ENCODE measurements at regions not wholly inside any gene's neighbourhood (a gene's known extent, or its start where the extent isn't known, plus 50 kb on each side); places are given as distances from the start of the nearest gene placed in this dataset.

DNA sequence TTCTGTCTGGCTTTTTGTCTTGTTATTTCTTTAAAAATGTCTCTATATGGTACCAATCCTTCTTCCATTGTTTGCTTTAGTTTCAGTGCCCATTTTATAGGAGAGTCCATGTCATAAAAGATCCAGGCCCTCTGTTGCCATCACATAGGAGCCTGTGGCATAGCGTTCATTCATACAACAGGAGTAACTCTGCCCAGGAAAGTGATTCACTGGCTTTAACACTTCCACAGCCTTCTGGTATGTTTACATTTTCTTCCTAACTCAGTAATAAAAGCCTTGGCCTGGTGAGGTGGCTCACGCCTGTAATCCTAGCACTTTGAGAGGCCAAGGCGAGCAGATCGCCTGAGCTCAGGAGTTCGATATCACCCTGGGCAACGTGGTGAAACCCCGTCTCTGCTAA is 519.3 kb upstream of the PTGER4 start:
- Histone ChIP-seq H3K36me3 (no peaks in the 10 kb centered on the region), H3K27ac (no peak overlapping the region), H3K9me3 (no peaks in the 10 kb centered on the region), H3K4me3 (no peak overlapping the region), H3K4me1 (no peaks in the 10 kb centered on the region), H3K27me3 (no peaks in the 10 kb centered on the region)
- TF ChIP-seq, protein P1, sequence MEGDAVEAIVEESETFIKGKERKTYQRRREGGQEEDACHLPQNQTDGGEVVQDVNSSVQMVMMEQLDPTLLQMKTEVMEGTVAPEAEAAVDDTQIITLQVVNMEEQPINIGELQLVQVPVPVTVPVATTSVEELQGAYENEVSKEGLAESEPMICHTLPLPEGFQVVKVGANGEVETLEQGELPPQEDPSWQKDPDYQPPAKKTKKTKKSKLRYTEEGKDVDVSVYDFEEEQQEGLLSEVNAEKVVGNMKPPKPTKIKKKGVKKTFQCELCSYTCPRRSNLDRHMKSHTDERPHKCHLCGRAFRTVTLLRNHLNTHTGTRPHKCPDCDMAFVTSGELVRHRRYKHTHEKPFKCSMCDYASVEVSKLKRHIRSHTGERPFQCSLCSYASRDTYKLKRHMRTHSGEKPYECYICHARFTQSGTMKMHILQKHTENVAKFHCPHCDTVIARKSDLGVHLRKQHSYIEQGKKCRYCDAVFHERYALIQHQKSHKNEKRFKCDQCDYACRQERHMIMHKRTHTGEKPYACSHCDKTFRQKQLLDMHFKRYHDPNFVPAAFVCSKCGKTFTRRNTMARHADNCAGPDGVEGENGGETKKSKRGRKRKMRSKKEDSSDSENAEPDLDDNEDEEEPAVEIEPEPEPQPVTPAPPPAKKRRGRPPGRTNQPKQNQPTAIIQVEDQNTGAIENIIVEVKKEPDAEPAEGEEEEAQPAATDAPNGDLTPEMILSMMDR (IDR thresholded peaks at IDR 0.05): no peak
- no peak for TF ChIP-seq POLR2A (IDR thresholded peaks at IDR 0.05)
- no peak for DNase-seq
- intact Hi-C loops (cut with DNase I; ENCODE audit: low total_unique reads): no loop called here

DNA sequence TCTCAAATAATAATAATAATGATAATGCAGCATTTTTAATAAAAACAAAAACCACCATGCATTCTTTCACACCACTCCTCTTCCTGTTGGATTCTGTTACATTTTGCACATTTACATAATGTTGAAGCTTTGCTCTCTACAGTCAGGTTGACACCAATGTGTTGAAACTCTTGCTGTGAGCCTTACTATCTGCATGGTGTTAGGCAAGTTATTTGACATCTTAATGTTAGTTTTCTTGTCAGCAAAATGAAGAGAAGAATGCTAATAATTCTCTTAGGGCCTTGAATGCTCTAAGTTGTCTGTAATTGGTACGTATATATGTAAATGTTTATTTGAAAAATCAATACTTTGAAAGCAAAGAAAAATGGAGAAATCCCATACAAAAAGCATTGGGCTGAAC is 525.5 kb upstream of the PTGER4 start:
- H3K27me3 ChIP-seq: no peaks in the 10 kb centered on the region
- H3K4me3 ChIP-seq: no peak overlapping the region
- TF ChIP-seq, protein P1 (IDR thresholded peaks at IDR 0.05): no peak
- TF ChIP-seq POLR2A (IDR thresholded peaks at IDR 0.05): no peak
- DNase-seq: no peak
- H3K4me1 ChIP-seq: no peaks in the 10 kb centered on the region
- no peaks in the 10 kb centered on the region for H3K9me3 ChIP-seq
- H3K36me3 ChIP-seq: no peaks in the 10 kb centered on the region
- no peak overlapping the region for H3K27ac ChIP-seq
- intact Hi-C loops (cut with DNase I; ENCODE audit: low total_unique reads): no loop called here

DNA sequence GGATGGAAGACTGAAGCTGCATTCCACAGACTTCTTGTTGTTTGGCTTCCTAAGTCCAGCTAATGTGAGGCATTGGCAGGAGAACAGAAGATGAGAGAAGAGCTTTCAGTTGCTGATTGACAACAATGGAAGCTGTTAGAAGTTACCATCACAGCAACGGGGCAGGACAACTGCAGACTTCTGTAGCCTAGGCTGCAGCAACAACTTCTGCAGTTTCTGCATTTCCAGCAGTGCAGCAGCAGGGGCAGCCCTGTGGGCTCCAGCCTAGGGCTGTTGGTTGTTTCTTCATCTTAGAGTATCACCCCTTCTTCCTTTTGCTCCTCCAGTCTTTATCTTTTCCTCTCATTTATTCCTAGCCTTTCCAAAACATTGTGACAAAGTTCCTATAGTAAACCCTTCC is 528.8 kb upstream of the PTGER4 start:
- no peak for TF ChIP-seq POLR2A (IDR thresholded peaks at IDR 0.05)
- TF ChIP-seq, protein P1 (IDR thresholded peaks at IDR 0.05): no peak
- no peak overlapping the region for H3K27ac ChIP-seq
- no peak overlapping the region for H3K4me3 ChIP-seq
- no peaks in the 10 kb centered on the region for H3K27me3 ChIP-seq
- no peak for DNase-seq
- intact Hi-C loops (cut with DNase I; ENCODE audit: low total_unique reads): no loop called here
- no peaks in the 10 kb centered on the region for H3K9me3 ChIP-seq
- H3K36me3 ChIP-seq: no peaks in the 10 kb centered on the region
- no peaks in the 10 kb centered on the region for H3K4me1 ChIP-seq

DNA sequence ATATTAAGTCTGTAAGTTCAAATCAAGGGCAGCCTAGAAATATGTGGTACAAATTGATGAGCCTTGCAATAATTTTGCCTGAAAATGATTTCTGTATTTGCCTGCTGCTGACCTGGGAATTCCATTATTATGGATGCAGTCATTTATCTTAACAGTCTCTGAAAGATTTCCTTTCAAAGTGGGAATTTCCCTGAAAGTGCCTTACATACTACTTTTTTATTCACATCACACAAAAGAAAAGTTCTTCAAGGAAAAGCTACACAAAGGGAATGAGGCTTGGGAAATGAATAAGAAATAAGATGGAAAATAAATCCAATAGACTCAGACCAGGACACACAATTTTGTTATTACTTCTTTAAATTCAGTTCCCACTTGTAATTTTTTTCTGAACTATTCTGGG is 537.8 kb upstream of the PTGER4 start:
- Histone ChIP-seq H3K27ac (no peak overlapping the region), H3K4me1 (no peaks in the 10 kb centered on the region), H3K4me3 (no peak overlapping the region), H3K27me3 (no peaks in the 10 kb centered on the region), H3K36me3 (no peaks in the 10 kb centered on the region), H3K9me3 (no peaks in the 10 kb centered on the region)
- intact Hi-C loops (cut with DNase I; ENCODE audit: low total_unique reads): no loop called here
- DNase-seq: no peak
- no peak for TF ChIP-seq POLR2A (IDR thresholded peaks at IDR 0.05)
- TF ChIP-seq, protein P1 (IDR thresholded peaks at IDR 0.05): no peak

DNA sequence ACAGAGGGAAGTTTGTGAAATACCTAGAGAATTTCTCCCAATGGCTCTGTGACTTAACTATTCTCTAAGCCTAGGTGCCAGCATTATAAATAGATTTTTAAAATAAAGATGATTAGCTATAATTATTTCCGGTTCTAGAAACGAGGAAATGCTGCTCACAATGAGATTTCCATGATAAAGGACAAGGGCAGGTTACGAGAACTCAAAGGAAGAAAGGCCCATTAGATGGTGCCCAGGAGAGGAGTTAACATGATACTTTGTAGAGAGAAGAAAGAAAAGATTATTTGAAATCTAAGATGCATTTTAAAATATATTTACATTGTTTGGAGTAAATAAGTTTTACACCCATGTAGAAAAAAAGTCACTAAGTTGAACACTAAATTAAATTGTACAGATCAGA is 538.3 kb upstream of the PTGER4 start:
- TF ChIP-seq POLR2A (IDR thresholded peaks at IDR 0.05): no peak
- TF ChIP-seq, protein P1 (IDR thresholded peaks at IDR 0.05): no peak
- Histone ChIP-seq H3K4me1 (no peaks in the 10 kb centered on the region), H3K27ac (no peak overlapping the region), H3K9me3 (no peaks in the 10 kb centered on the region), H3K36me3 (no peaks in the 10 kb centered on the region), H3K27me3 (no peaks in the 10 kb centered on the region), H3K4me3 (no peak overlapping the region)
- intact Hi-C loops (cut with DNase I; ENCODE audit: low total_unique reads): no loop called here
- DNase-seq: no peak

Data from uterus (tissue), 3 donors.